ENCODE measurements at regions not wholly inside any gene's neighbourhood (a gene's known extent, or its start where the extent isn't known, plus 50 kb on each side); places are given as distances from the start of the nearest gene placed in this dataset.

- TF ChIP-seq, protein P1, sequence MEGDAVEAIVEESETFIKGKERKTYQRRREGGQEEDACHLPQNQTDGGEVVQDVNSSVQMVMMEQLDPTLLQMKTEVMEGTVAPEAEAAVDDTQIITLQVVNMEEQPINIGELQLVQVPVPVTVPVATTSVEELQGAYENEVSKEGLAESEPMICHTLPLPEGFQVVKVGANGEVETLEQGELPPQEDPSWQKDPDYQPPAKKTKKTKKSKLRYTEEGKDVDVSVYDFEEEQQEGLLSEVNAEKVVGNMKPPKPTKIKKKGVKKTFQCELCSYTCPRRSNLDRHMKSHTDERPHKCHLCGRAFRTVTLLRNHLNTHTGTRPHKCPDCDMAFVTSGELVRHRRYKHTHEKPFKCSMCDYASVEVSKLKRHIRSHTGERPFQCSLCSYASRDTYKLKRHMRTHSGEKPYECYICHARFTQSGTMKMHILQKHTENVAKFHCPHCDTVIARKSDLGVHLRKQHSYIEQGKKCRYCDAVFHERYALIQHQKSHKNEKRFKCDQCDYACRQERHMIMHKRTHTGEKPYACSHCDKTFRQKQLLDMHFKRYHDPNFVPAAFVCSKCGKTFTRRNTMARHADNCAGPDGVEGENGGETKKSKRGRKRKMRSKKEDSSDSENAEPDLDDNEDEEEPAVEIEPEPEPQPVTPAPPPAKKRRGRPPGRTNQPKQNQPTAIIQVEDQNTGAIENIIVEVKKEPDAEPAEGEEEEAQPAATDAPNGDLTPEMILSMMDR (IDR thresholded peaks at IDR 0.05; ENCODE audit: low read length): no peak
- TF ChIP-seq EZH2 (optimal IDR thresholded peaks at IDR 0.05; ENCODE audit: low read depth, low read length): no peak
These were observed 156.2 kb downstream of the EVX1 start for GRCh38 chr7:27398851-27399250.

Data from MM.1S (cell line).